GM18867 (cell line): ENCODE measurements at regions not wholly inside any gene's neighbourhood (a gene's known extent, or its start where the extent isn't known, plus 50 kb on each side); places are given as distances from the start of the nearest gene placed in this dataset.

Experiments
- ATAC-seq: cut with Tn5 transposase; IDR thresholded peaks from one replicate; pipeline ENCODE4 v1.9.1; 2021; ENCODE audit warnings: mild to moderate bottlenecking, moderate library complexity; ENCODE audit not compliant: unreplicated experiment

DNA sequence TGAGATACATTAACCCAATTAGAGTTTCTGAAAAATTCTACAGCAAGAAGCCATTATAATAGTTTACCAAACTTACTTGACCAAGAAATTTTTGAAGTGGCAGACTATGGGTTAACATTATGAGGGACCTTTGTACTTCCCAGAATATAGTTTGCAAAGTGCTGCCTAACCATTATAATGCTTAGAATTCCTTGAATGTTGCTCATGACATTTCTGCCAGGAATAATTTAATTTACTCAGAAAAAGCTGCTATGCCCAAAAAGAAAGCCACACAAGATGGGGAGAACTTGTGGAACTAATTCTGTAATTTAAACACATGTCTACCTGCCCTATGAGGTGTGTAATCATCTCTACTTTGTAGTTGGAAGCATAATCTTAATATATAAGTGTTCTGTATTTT, 58.1 kb upstream of the MYCBP2 start:
- no peak for ATAC-seq

DNA sequence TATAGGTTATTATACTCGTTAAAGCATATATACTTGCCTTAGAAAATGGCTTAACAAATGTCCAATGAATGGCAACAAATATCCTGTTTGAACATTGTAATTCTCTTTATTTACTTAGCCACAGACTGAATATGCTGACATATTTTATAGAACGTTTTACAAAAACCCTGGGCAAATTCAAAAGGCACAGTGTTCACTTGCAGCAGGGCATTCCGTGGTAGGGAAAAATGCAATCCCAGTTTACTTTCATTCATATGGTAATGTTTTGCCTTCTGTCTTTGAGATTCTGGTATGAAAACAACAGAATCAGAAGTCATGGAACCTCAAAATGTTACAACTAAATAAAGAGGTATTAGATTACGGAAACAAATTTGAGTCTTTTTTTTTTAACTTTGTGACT, 56.2 kb upstream of the MYCBP2 start:
- ATAC-seq: no peak

DNA sequence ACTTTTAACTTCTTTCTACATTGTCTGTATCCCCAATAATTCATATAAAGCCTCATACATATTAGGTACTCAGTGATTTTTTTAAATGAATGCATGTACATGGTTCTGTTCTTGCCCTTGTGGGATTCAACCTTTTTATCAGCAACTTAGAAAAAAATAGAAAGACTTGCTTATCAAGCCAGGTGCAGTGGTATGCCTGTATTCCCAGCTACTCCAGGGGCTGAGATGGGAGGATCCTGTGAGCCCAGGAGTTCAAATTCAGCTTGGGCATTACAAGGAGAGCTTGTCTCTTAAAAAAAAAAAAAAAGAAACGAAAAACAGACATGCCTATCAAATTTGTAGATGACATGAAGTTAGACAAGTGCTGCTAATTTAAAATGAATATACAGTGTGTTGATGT, 54.2 kb upstream of the MYCBP2 start:
- ATAC-seq: no peak

DNA sequence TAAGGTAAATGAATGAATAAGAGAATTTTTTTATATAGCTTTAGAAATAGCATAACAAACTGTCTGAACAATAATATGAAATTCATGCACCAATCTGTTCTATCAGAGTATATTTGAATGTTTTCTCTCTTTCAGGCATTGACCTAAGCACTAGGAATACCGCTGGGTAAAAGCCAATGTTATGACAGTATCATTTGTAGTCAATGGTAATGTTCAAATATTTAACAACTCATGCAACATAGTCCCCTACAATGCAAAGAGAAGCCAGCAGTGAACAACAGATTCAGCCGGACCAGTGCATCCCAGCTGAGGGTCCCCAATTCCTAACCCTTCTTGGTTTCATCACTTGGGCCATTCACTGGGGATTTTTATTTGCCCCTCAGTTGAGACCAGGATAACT, 52.6 kb upstream of the MYCBP2 start:
- no peak for ATAC-seq

DNA sequence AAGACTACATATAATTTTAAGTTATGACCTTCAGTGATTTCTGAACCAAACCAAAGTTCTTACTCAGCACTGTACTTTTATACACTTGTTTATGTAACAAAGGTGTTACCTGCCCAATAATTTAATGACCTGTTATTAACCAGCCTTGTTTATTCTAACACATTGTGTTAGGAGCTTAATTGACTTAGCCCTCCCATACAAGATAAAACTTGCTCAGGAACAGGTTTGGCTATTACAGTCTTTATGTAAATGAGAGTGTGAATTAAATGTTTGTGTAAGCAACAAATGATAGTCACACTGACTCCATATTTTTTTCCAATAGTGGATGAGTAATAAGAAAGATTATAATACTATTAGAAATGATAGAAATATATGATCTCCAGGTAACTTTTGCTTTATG, 51.8 kb upstream of the MYCBP2 start:
- ATAC-seq: no peak

DNA sequence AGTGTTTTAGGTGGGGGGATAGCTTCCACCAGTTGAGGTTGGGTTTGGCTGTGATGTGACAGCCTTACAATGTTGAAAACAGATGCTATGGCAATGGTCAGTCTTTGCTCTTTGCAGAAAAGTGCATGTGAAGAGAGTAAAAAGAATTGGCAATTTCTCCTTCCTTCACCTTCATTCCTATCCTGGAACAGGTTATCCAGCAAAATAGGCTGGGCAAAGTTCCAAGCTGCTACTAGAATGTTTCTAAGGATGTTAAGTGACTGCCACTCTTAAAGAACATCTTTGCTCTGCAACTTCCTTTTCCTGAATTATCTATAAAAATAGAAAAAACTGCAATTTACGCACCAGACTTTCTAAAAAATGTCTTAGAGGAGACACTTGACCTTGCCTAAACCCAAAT, 50.1 kb upstream of the MYCBP2 start:
- ATAC-seq: no peak
